IPS-18c (cell line): ENCODE measurements at regions not wholly inside any gene's neighbourhood (a gene's known extent, or its start where the extent isn't known, plus 50 kb on each side); places are given as distances from the start of the nearest gene placed in this dataset.
A peak's percentile ranks its signal among the peaks of the same experiment; 100 is the strongest.

Source experiments
- H3K4me3 ChIP-seq: 2 replicates; pipeline ENCODE4 v1.7.0; 2013; ENCODE audit warnings: low read depth, mild to moderate bottlenecking, low read length, moderate library complexity; ENCODE audit not compliant: insufficient read depth
- H3K9me3 ChIP-seq: one replicate; pipeline ENCODE4 v1.6.1; 2013; ENCODE audit warnings: mild to moderate bottlenecking, low read length, moderate library complexity; ENCODE audit not compliant: control insufficient read depth, insufficient read depth

DNA sequence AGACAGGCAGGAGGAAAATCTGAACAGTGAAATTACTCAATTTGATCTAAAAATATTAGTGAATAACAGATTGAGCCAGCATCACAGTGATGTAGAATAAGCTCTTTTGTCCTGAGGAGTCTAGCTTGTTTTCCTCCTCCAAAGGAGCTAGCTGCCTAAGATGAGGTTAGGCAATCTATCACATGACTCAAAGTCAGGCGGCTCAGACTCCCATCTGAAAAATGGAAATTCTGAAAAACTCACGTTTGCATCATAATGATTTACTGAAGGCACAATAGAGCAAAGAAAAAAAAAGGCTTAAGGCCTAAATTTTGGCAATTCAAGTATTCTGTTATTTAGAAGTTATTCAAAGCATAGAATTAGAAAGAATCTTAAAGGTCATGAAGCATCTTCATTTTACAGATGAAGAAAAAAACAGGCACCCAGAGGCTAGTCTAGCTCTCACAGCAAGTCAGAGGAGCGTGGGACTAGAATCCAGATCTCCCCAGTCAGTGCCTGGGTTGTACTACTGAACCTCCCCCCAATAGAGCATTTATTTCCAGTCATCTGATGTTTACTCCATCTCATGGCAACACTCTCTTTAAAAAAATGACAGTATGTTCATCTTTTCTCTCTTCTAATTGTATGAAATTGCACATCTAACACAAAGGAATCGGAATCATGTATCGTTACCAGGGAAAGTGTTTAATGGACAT lies 62.5 kb upstream of the ATF3 start:
- no peaks in the 10 kb centered on the region for H3K9me3 ChIP-seq

GRCh38 chr1:212549503-212550017 lies 59.0 kb upstream of the ATF3 start:
- Histone ChIP-seq H3K9me3 (no peaks in the 10 kb centered on the region), H3K4me3 (no peak overlapping the region)

More for the DNA sequence above, 62.5 kb upstream of the ATF3 start:
- no peak overlapping the region for H3K4me3 ChIP-seq

DNA sequence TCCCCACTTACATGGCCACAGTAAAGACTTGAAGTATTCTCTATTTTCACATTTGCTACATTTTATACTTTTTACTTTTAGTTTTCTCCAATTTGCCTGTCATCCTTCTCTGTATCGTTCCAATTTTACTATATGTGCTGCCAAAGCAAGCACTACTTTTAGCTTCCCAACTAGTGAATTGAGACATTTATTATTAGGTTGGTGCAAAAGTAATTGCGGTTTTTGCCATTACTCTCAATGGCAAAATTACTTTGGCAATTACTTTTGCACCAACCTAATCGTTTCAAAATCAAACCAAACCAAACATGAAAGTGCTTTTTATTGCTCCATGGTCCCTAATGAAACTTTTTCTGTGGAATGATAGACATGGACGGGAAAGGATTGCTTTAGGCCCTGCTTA lies 56.6 kb upstream of the ATF3 start:
- H3K9me3 ChIP-seq, result no peaks in the 10 kb centered on the region
- no peak overlapping the region for H3K4me3 ChIP-seq

- H3K4me3 ChIP-seq, result no peak overlapping the region
- H3K9me3 ChIP-seq, result no peaks in the 10 kb centered on the region
Observed at GRCh38 chr1:212553676-212554075, 54.9 kb upstream of the ATF3 start.

DNA sequence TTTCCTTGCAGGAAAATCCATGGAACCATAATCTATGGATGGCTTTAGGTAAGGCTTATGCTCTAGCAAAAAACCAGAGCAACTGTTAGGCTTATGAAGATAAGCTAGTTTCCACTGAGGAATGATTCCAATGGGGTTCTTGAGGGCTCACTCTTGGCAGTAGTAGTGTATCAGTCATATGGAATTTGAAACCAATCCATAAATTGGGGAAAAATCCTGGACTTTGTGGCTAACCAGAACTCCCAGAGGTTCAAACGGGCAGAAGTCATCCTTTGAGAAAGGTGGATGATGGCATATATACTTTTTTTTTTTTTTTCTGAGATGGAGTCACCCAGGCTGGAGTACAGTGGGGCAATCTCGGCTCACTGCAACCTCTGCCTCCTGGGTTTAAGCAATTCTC lies 54.2 kb upstream of the ATF3 start:
- no peaks in the 10 kb centered on the region for H3K9me3 ChIP-seq
- H3K4me3 ChIP-seq, result no peak overlapping the region

GRCh38 chr1:212555426-212555825 lies 53.1 kb upstream of the ATF3 start:
- no peaks in the 10 kb centered on the region for H3K9me3 ChIP-seq
- H3K4me3 ChIP-seq, result no peak overlapping the region

DNA sequence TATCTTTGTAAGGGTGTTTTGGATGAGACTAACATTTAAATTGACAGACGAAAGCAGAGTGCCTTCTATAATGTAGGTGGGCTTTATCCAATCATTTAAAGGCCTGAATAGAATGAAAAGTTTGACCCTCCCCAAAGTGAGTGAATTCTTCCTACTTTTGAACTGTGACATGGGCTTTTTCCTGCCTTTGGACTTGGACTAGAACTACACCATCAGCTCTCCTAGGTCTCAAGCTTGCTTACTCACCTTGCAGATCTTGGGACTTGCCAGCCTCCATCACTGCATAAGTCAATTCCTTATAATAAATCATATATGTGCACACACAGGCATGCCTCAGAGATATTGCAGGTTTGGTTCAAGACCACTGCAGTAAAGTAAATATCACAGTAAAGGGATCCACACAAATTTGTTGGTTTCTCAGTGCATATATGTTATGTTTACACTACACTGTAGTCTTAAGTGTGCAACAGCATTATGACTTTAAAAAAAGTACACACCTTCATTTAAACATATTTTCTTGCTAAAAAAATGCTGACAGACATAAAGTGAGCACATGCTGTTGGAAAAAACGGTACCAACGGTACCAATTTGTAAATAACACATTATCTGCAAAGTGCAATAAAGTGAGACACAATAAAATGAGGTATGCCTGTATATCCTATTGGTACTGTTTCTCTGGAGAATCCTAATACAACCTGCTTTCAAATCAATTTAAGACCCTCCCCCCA lies 51.6 kb upstream of the ATF3 start:
- Histone ChIP-seq H3K9me3 (no peaks in the 10 kb centered on the region), H3K4me3 (no peak overlapping the region)

- H3K4me3 ChIP-seq, result peak overlapping the region; percentile 50
Observed at GRCh38 chr1:212557739-212558692, 50.5 kb upstream of the ATF3 start.

DNA sequence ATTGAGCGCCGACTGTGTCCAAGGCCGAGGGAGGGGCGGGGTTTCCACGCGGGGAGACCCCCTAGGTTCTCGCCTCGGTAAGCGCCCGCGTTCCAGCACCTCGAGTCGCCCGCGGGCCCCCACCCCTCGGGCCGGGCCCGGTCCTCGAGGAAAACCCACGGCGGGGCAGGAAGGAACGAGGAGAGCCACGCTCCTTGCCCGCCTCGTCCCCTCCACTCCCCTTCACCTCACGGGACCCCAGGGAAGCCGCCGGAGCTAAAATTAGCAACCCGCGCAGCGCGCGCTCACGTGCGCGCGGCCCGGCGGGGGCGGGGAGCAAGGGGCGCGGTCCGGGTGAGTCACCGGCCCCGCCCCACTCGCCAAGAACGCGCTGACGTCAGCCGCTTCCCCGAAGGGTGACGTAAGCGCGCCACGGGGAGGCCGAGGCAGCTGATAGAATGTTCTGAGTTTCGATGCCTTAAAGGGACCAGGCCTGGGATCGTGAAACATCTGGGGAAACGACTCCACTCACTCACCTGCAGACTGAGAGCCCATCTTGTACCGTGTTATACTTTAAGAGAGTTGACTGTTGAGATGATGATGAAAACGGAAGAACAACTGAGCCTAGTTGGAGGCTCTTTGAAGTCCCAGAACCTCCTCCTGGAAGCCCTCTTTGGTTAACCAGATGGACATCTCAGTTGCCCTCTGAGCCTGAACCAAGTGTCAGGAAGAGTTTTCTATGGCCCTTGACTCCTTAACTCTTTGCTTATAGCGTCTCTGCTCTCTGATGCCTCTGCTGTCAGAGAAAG lies 49.7 kb upstream of the ATF3 start:
- no peaks in the 10 kb centered on the region for H3K9me3 ChIP-seq
- H3K4me3 ChIP-seq, result peak overlapping the region; percentile 50

More at GRCh38 chr1:212557739-212558692, 50.5 kb upstream of the ATF3 start:
- no peaks in the 10 kb centered on the region for H3K9me3 ChIP-seq
